ENCODE measurements at regions not wholly inside any gene's neighbourhood (a gene's known extent, or its start where the extent isn't known, plus 50 kb on each side); places are given as distances from the start of the nearest gene placed in this dataset.

DNA sequence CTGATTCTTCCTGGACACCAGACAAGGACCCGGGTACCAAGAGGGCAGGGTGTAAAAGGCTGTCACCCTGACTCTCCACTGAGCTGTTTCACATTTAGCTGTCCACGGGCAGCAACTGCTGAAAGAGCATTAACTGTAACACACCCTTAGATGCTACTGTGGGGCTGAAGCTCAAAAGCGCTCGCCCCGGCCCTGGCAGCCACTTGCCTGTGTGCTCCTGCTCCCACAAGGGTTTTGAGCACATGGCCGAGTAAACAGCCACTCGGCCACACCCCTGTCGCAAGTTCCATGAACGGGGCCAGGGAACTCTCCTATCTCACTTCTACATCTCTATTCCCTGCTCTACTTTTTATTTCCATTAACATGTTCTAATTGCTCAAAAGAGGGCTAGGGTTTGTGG, 421.7 kb downstream of the TUSC7 start:
- H3K9me3 ChIP-seq (ENCODE audit: control insufficient read depth in 2 of 3, insufficient read depth in 1 of 3, low read length in 3 of 3), result no peaks in the 10 kb centered on the region
- no peak overlapping the region for H3K4me3 ChIP-seq (ENCODE audit: low read length in 3 of 3)
- no peak overlapping the region for H3K27ac ChIP-seq (ENCODE audit: low read depth in 2 of 2, low read length in 2 of 2)
- DNase-seq (peak in 1 of 5 donors; percentile 64), FAIRE-seq (no peak)
- no peak overlapping the region for H3K9ac ChIP-seq (ENCODE audit: low read length in 3 of 3)
- intact Hi-C loops (cut with DNase I), result no loop called here
- no peaks in the 10 kb centered on the region for H3K27me3 ChIP-seq (ENCODE audit: control insufficient read depth, insufficient read depth, low read length)
- TF ChIP-seq, protein P1, sequence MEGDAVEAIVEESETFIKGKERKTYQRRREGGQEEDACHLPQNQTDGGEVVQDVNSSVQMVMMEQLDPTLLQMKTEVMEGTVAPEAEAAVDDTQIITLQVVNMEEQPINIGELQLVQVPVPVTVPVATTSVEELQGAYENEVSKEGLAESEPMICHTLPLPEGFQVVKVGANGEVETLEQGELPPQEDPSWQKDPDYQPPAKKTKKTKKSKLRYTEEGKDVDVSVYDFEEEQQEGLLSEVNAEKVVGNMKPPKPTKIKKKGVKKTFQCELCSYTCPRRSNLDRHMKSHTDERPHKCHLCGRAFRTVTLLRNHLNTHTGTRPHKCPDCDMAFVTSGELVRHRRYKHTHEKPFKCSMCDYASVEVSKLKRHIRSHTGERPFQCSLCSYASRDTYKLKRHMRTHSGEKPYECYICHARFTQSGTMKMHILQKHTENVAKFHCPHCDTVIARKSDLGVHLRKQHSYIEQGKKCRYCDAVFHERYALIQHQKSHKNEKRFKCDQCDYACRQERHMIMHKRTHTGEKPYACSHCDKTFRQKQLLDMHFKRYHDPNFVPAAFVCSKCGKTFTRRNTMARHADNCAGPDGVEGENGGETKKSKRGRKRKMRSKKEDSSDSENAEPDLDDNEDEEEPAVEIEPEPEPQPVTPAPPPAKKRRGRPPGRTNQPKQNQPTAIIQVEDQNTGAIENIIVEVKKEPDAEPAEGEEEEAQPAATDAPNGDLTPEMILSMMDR (IDR thresholded peaks at IDR 0.05; ENCODE audit: borderline replicate concordance, extremely low read depth, insufficient read depth), result no peak
- no peaks in the 10 kb centered on the region for H3K36me3 ChIP-seq (ENCODE audit: control insufficient read depth in 2 of 3, insufficient read depth in 3 of 3, low read length in 3 of 3)
- H3K4me1 ChIP-seq (ENCODE audit: control insufficient read depth in 2 of 3, insufficient read depth in 2 of 3, low read depth in 1 of 3, low read length in 3 of 3), result peaks cover 0 to 5% (median 3%) of the 10 kb centered on the region in 3 donors

DNA sequence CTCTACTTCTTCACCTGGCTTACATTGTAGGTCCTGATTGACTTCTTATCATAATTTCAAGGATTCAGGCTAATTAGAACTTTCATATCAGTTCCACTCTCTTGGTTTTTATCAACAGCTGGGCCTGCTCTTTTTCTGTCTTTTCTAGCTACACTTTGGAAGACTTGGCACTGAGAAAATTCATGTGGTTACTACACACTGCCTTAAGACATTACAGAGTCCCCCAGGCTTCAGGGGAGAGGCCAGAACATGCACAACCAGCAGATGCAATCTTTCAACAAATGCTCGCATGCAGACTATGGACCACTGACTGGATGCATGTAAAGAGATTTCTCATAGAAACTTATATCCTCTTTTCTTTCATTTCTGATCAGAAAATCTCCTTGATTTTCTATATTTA, 423.5 kb downstream of the TUSC7 start:
- H3K27ac ChIP-seq (ENCODE audit: low read depth in 2 of 2, low read length in 2 of 2), result no peak overlapping the region
- FAIRE-seq (no peak), DNase-seq (peak in 2 of 5 donors; percentile 44 to 72)
- H3K36me3 ChIP-seq (ENCODE audit: control insufficient read depth in 2 of 3, insufficient read depth in 3 of 3, low read length in 3 of 3), result no peaks in the 10 kb centered on the region
- no peaks in the 10 kb centered on the region for H3K27me3 ChIP-seq (ENCODE audit: control insufficient read depth, insufficient read depth, low read length)
- no peak overlapping the region for H3K9ac ChIP-seq (ENCODE audit: low read length in 3 of 3)
- TF ChIP-seq, protein P1 (IDR thresholded peaks at IDR 0.05; ENCODE audit: borderline replicate concordance, extremely low read depth, insufficient read depth), result no peak
- H3K9me3 ChIP-seq (ENCODE audit: control insufficient read depth in 2 of 3, insufficient read depth in 1 of 3, low read length in 3 of 3), result no peaks in the 10 kb centered on the region
- H3K4me1 ChIP-seq (ENCODE audit: control insufficient read depth in 2 of 3, insufficient read depth in 2 of 3, low read depth in 1 of 3, low read length in 3 of 3), result peaks cover 0 to 5% (median 0%) of the 10 kb centered on the region in 3 donors
- intact Hi-C loops (cut with DNase I), result no loop called here
- H3K4me3 ChIP-seq (ENCODE audit: low read length in 3 of 3), result no peak overlapping the region

DNA sequence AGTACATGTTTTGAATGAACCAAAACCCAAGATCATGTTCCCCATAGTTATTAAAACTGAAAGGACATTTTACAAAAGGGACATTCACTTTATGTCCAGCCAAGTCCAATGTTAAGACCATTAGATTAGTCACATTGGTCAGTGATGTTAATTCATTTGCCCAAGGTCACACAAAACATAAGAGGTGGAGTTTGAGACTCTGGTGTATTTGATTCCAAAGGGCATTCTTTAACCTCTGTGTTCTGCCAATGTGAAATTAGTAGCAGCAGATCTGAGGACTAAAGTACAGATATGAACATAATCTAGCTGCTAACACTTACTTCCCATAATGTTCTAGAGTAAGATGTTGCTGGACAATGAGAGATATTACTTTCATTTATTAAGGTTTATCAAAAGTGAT, 425.6 kb downstream of the TUSC7 start:
- TF ChIP-seq, protein P1 (IDR thresholded peaks at IDR 0.05; ENCODE audit: borderline replicate concordance, extremely low read depth, insufficient read depth), result no peak
- no peaks in the 10 kb centered on the region for H3K27me3 ChIP-seq (ENCODE audit: control insufficient read depth, insufficient read depth, low read length)
- FAIRE-seq (no peak), DNase-seq (no peak)
- no peak overlapping the region for H3K27ac ChIP-seq (ENCODE audit: low read depth in 2 of 2, low read length in 2 of 2)
- H3K36me3 ChIP-seq (ENCODE audit: control insufficient read depth in 2 of 3, insufficient read depth in 3 of 3, low read length in 3 of 3), result no peaks in the 10 kb centered on the region
- H3K4me3 ChIP-seq (ENCODE audit: low read length in 3 of 3), result no peak overlapping the region
- no peaks in the 10 kb centered on the region for H3K9me3 ChIP-seq (ENCODE audit: control insufficient read depth in 2 of 3, insufficient read depth in 1 of 3, low read length in 3 of 3)
- no peaks in the 10 kb centered on the region for H3K4me1 ChIP-seq (ENCODE audit: control insufficient read depth in 2 of 3, insufficient read depth in 2 of 3, low read depth in 1 of 3, low read length in 3 of 3)
- intact Hi-C loops (cut with DNase I), result no loop called here
- H3K9ac ChIP-seq (ENCODE audit: low read length in 3 of 3), result no peak overlapping the region

DNA sequence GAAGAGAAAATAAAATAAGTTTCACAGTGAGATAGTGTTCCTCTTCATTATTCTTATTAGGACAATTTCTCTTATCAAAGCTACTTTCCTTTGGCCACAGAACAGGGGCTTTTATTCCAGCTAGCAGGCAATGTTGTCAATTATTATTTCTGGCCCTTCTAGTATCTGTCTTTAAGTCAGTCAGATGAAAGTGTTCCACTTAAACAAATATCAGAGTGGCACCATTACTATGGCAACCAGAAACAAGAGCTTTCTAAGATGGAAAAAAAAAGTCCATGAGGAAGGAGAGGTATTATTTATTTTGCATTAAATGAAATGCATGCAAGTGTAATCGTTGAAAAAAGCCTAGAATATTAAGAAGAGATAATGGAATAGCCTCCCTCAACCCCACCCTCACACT, 426.4 kb downstream of the TUSC7 start:
- H3K36me3 ChIP-seq (ENCODE audit: control insufficient read depth in 2 of 3, insufficient read depth in 3 of 3, low read length in 3 of 3), result no peaks in the 10 kb centered on the region
- H3K4me3 ChIP-seq (ENCODE audit: low read length in 3 of 3), result no peak overlapping the region
- no peaks in the 10 kb centered on the region for H3K4me1 ChIP-seq (ENCODE audit: control insufficient read depth in 2 of 3, insufficient read depth in 2 of 3, low read depth in 1 of 3, low read length in 3 of 3)
- no peak overlapping the region for H3K27ac ChIP-seq (ENCODE audit: low read depth in 2 of 2, low read length in 2 of 2)
- intact Hi-C loops (cut with DNase I), result no loop called here
- no peaks in the 10 kb centered on the region for H3K27me3 ChIP-seq (ENCODE audit: control insufficient read depth, insufficient read depth, low read length)
- no peak overlapping the region for H3K9ac ChIP-seq (ENCODE audit: low read length in 3 of 3)
- no peak for FAIRE-seq
- no peaks in the 10 kb centered on the region for H3K9me3 ChIP-seq (ENCODE audit: control insufficient read depth in 2 of 3, insufficient read depth in 1 of 3, low read length in 3 of 3)
- TF ChIP-seq, protein P1 (IDR thresholded peaks at IDR 0.05; ENCODE audit: borderline replicate concordance, extremely low read depth, insufficient read depth), result no peak
- no peak for DNase-seq

Data from kidney (tissue), 13 donors.